HEK293 (cell line): ENCODE measurements at regions not wholly inside any gene's neighbourhood (a gene's known extent, or its start where the extent isn't known, plus 50 kb on each side); places are given as distances from the start of the nearest gene placed in this dataset.

Experiments used
- CTCF ChIA-PET: fragments of 350-600 bp; formaldehyde crosslinking; extraction: SDS; loops from one replicate; lab custom pipeline; 2021; ENCODE audit warnings: antibody characterized with exemption; lab: Yijun Ruan, JAX
- POLR2A ChIA-PET: fragments of 300-600 bp; formaldehyde crosslinking; extraction: SDS; loops from one replicate; lab custom pipeline; 2020; ENCODE audit warnings: antibody characterized with exemption, inconsistent platforms; lab: Yijun Ruan, JAX
- H3K27ac ChIP-seq: fragments of 200-500 bp; sonication (Bioruptor generic); 2 replicates; pipeline ENCODE4 v1.5.1; 2014; ENCODE audit warnings: low read depth, low read length, control low read depth, inconsistent platforms; ENCODE audit errors: extremely low read depth
- H3K36me3 ChIP-seq, 2 experiments: fragments of 200-500 bp in 1 of 2; sonication (Bioruptor generic) in 1 of 2; 1 replicate in 1 of 2; 2 replicates in 1 of 2; pipeline ENCODE4 v1.5.1; 2014 to 2017; ENCODE audit warnings: inconsistent platforms in 2 of 2, low read length in 2 of 2; ENCODE audit not compliant: control insufficient read depth in 2 of 2, insufficient read depth in 1 of 2
- H3K4me1 ChIP-seq: fragments of 200-500 bp; sonication (Bioruptor generic); 2 replicates; pipeline ENCODE4 v1.5.1; 2014; ENCODE audit warnings: mild to moderate bottlenecking, low read length, inconsistent platforms; ENCODE audit not compliant: control insufficient read depth, insufficient read depth
- H3K4me3 ChIP-seq: 2 replicates; pipeline ENCODE4 v1.5.1; 2011; ENCODE audit warnings: low read depth, mild to moderate bottlenecking, control low read depth, low read length, moderate library complexity
- H3K9me3 ChIP-seq: fragments of 200-500 bp; sonication (Bioruptor generic); 2 replicates; pipeline ENCODE4 v1.5.1; 2014; ENCODE audit warnings: low read depth, low read length, inconsistent platforms; ENCODE audit not compliant: control insufficient read depth, insufficient read depth
- AEBP2 ChIP-seq: fragments of 450-650 bp; formaldehyde crosslinking; IDR thresholded peaks from 2 replicates; pipeline ENCODE4 v1.5.1; 2016; ENCODE audit warnings: missing biosample characterization, missing genetic modification characterization, borderline replicate concordance
- HOXA7 ChIP-seq: sonication (generic); formaldehyde crosslinking; IDR thresholded peaks from 2 replicates; pipeline ENCODE4 v1.8.1; 2022; ENCODE audit warnings: missing genetic modification reagents, borderline replicate concordance
- KLF8 ChIP-seq: fragments of 450-650 bp; formaldehyde crosslinking; IDR thresholded peaks from 2 replicates; pipeline ENCODE4 v1.5.1; 2016; ENCODE audit warnings: missing biosample characterization, missing genetic modification characterization
- KLF9 ChIP-seq: fragments of 450-650 bp; formaldehyde crosslinking; IDR thresholded peaks from 2 replicates; pipeline ENCODE4 v1.5.1; 2016; ENCODE audit warnings: missing biosample characterization, missing genetic modification characterization, low read depth
- SCRT2 ChIP-seq: fragments of 450-650 bp; formaldehyde crosslinking; IDR thresholded peaks from 2 replicates; pipeline ENCODE4 v1.5.1; 2016; ENCODE audit warnings: missing biosample characterization, missing genetic modification characterization
- SP2 ChIP-seq: fragments of 450-650 bp; formaldehyde crosslinking; IDR thresholded peaks from 2 replicates; pipeline ENCODE4 v1.5.1; 2016; ENCODE audit warnings: missing biosample characterization, missing genetic modification characterization
- SP7 ChIP-seq: fragments of 450-650 bp; formaldehyde crosslinking; IDR thresholded peaks from 2 replicates; pipeline ENCODE4 v1.5.1; 2016; ENCODE audit warnings: missing biosample characterization, missing genetic modification characterization
- TSHZ1 ChIP-seq: fragments of 450-650 bp; formaldehyde crosslinking; IDR thresholded peaks from 2 replicates; pipeline ENCODE4 v1.5.1; 2016; ENCODE audit warnings: missing biosample characterization, missing genetic modification characterization, borderline replicate concordance
- ZBTB17 ChIP-seq: fragments of 450-650 bp; formaldehyde crosslinking; IDR thresholded peaks from 2 replicates; pipeline ENCODE4 v1.5.1; 2016; ENCODE audit warnings: missing biosample characterization, missing genetic modification characterization
- ZNF10 ChIP-seq: fragments of 450-650 bp; formaldehyde crosslinking; IDR thresholded peaks from 2 replicates; pipeline ENCODE4 v1.5.1; 2017; ENCODE audit warnings: missing biosample characterization, missing genetic modification characterization
- ZNF112 ChIP-seq: fragments of 450-650 bp; formaldehyde crosslinking; IDR thresholded peaks from 2 replicates; pipeline ENCODE4 v1.5.0; 2017; ENCODE audit warnings: missing biosample characterization, missing genetic modification characterization
- ZNF146 ChIP-seq: fragments of 450-650 bp; formaldehyde crosslinking; IDR thresholded peaks from 2 replicates; pipeline ENCODE4 v1.5.1; 2016; ENCODE audit warnings: missing biosample characterization, missing genetic modification characterization
- ZNF169 ChIP-seq: fragments of 450-650 bp; formaldehyde crosslinking; IDR thresholded peaks from 2 replicates; pipeline ENCODE4 v1.5.1; 2016; ENCODE audit warnings: missing biosample characterization, missing genetic modification characterization
- ZNF239 ChIP-seq: fragments of 450-650 bp; formaldehyde crosslinking; IDR thresholded peaks from 2 replicates; pipeline ENCODE4 v1.5.1; 2016; ENCODE audit warnings: missing biosample characterization, missing genetic modification characterization
- ZNF280D ChIP-seq: fragments of 450-650 bp; formaldehyde crosslinking; IDR thresholded peaks from 2 replicates; pipeline ENCODE4 v1.5.1; 2016; ENCODE audit warnings: missing biosample characterization, missing genetic modification characterization
- ZNF529 ChIP-seq: fragments of 450-650 bp; formaldehyde crosslinking; IDR thresholded peaks from 2 replicates; pipeline ENCODE4 v1.5.1; 2017; ENCODE audit warnings: missing genetic modification characterization, missing biosample characterization; ENCODE audit not compliant: insufficient replicate concordance
- ZNF530 ChIP-seq: fragments of 450-650 bp; formaldehyde crosslinking; IDR thresholded peaks from 2 replicates; pipeline ENCODE4 v1.5.1; 2016; ENCODE audit warnings: low read depth, missing biosample characterization, missing genetic modification characterization
- ZNF561 ChIP-seq: fragments of 450-650 bp; IDR thresholded peaks from 2 replicates; pipeline ENCODE4 v1.5.1; 2018; ENCODE audit warnings: missing biosample characterization, missing genetic modification characterization, borderline replicate concordance
- ZNF660 ChIP-seq: fragments of 450-650 bp; IDR thresholded peaks from 2 replicates; pipeline ENCODE4 v1.5.1; 2018; ENCODE audit warnings: missing biosample characterization, mild to moderate bottlenecking, missing genetic modification characterization
- ZNF701 ChIP-seq: fragments of 450-650 bp; formaldehyde crosslinking; IDR thresholded peaks from 2 replicates; pipeline ENCODE4 v1.5.1; 2016; ENCODE audit warnings: missing biosample characterization, missing genetic modification characterization
- ZNF76 ChIP-seq: fragments of 450-650 bp; formaldehyde crosslinking; IDR thresholded peaks from 2 replicates; pipeline ENCODE4; 2016; ENCODE audit warnings: low read depth, missing biosample characterization, missing genetic modification characterization, borderline replicate concordance
- TF ChIP-seq, protein P1 (sequence below): fragments of 450-650 bp; formaldehyde crosslinking; IDR thresholded peaks from 2 replicates; pipeline ENCODE4 v1.5.1; 2017; ENCODE audit warnings: missing biosample characterization, missing genetic modification characterization
- TF ChIP-seq, protein P2 (sequence below): fragments of 450-650 bp; formaldehyde crosslinking; IDR thresholded peaks from 2 replicates; pipeline ENCODE4 v1.5.1; 2016; ENCODE audit warnings: missing biosample characterization, missing genetic modification characterization
- TF ChIP-seq, protein P3 (sequence below): fragments of 450-650 bp; formaldehyde crosslinking; IDR thresholded peaks from 2 replicates; pipeline ENCODE4 v1.5.1; 2016; ENCODE audit warnings: missing biosample characterization, missing genetic modification characterization

DNA sequence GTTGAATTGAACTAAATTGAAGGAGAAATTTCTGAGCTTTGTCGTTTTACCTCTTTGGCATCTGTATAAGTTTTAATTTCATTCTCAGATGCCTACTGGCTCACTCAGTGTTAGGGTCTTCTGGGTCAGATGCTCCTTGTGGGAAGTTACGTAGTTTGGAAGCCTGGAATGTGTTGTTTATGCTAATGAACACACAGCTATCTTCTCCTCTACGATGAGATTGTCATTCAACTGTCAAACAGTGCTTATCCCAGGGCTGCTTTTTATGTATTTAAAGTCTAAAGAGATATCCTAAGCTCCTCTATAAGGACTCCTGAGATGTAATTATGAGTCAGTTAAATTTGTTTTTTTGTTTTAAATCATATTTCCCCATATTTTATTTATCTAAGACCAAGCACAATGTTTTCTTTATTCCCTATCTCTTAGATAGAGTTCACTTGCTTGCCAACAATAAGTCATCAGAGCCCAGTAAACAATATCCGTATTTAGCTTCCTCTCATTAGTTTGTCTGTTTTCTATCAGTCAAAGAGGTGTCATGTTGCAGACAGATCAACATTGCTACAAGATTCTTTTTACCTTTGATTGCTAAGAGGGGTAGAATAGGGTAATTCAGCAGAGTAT, 368.0 kb upstream of the PDE3A start:
- ChIA-PET CTCF (interaction anchor here (0.6 to 1.3 kb wide), 3 partner anchors 15 to 1613 kb away, joined by 3 read pairs; no protein-coding TSS in a partner anchor), POLR2A (no interaction called here)
- Histone ChIP-seq H3K27ac (no peak overlapping the region), H3K4me3 (no peak overlapping the region), H3K9me3 (no peaks in the 10 kb centered on the region), H3K4me1 (no peaks in the 10 kb centered on the region), H3K36me3 (no peaks in the 10 kb centered on the region)
- TF ChIP-seq ZNF280D (tag by site-specific recombination) (no peak), ZNF76 (tag by site-specific recombination) (no peak), ZNF701 (tag by site-specific recombination) (no peak), ZNF561 (no peak), KLF8 (tag by site-specific recombination) (no peak), TSHZ1 (tag by site-specific recombination) (no peak), HOXA7 (no peak), ZBTB17 (no peak), ZNF112 (tag by site-specific recombination) (no peak), ZNF239 (tag by site-specific recombination) (no peak), ZNF660 (tag by site-specific recombination) (no peak), ZNF529 (tag by site-specific recombination) (no peak), AEBP2 (tag by site-specific recombination) (no peak)

DNA sequence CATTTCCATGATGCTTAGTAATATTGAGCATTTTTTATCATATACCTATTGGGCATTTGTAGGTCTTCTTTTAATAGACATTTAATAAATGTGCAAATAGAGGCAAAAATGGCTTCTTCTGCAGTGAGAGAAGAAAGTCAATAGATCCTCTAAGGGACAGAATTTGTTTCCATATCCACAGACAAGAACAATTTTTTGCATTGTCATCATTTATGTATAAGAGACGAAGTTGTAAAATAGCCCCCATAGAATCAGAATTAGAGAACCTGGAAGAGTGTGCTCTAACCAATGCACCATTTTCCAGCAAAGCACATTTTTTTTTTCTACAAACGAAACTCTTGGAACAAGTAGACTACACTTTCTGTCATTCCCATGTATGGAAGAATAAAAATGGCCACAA, 365.1 kb upstream of the PDE3A start:
- Histone ChIP-seq H3K27ac (no peak overlapping the region), H3K4me1 (no peaks in the 10 kb centered on the region), H3K9me3 (no peaks in the 10 kb centered on the region), H3K36me3 (no peaks in the 10 kb centered on the region), H3K4me3 (no peak overlapping the region)
- POLR2A ChIA-PET: no interaction called here
- CTCF ChIA-PET: interaction anchor here (0.6 to 0.7 kb wide), 2 partner anchors 8 to 655 kb away, joined by 3 read pairs; no protein-coding TSS in a partner anchor
- no peak for TF ChIP-seq SP7 (tag by site-specific recombination)
- TF ChIP-seq, protein P1, sequence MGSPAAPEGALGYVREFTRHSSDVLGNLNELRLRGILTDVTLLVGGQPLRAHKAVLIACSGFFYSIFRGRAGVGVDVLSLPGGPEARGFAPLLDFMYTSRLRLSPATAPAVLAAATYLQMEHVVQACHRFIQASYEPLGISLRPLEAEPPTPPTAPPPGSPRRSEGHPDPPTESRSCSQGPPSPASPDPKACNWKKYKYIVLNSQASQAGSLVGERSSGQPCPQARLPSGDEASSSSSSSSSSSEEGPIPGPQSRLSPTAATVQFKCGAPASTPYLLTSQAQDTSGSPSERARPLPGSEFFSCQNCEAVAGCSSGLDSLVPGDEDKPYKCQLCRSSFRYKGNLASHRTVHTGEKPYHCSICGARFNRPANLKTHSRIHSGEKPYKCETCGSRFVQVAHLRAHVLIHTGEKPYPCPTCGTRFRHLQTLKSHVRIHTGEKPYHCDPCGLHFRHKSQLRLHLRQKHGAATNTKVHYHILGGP (tag by site-specific recombination): no peak
- TF ChIP-seq, protein P2, sequence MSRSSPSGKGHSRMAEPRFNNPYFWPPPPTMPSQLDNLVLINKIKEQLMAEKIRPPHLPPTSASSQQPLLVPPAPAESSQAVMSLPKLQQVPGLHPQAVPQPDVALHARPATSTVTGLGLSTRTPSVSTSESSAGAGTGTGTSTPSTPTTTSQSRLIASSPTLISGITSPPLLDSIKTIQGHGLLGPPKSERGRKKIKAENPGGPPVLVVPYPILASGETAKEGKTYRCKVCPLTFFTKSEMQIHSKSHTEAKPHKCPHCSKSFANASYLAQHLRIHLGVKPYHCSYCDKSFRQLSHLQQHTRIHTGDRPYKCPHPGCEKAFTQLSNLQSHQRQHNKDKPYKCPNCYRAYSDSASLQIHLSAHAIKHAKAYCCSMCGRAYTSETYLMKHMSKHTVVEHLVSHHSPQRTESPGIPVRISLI (tag by site-specific recombination): no peak
- no peak for TF ChIP-seq ZNF10 (tag by site-specific recombination)
- TF ChIP-seq ZNF561: no peak
- no peak for TF ChIP-seq KLF9 (tag by site-specific recombination)
- TF ChIP-seq ZNF169 (tag by site-specific recombination): no peak
- TF ChIP-seq, protein P3, sequence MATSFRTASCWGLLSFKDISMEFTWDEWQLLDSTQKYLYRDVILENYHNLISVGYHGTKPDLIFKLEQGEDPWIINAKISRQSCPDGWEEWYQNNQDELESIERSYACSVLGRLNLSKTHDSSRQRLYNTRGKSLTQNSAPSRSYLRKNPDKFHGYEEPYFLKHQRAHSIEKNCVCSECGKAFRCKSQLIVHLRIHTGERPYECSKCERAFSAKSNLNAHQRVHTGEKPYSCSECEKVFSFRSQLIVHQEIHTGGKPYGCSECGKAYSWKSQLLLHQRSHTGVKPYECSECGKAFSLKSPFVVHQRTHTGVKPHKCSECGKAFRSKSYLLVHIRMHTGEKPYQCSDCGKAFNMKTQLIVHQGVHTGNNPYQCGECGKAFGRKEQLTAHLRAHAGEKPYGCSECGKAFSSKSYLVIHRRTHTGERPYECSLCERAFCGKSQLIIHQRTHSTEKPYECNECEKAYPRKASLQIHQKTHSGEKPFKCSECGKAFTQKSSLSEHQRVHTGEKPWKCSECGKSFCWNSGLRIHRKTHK (tag by site-specific recombination): no peak
- TF ChIP-seq ZNF530 (tag by site-specific recombination): no peak
- TF ChIP-seq ZNF146 (tag by site-specific recombination): no peak
- no peak for TF ChIP-seq SP2 (tag by site-specific recombination)
- no peak for TF ChIP-seq SCRT2
